ENCODE measurements at regions not wholly inside any gene's neighbourhood (a gene's known extent, or its start where the extent isn't known, plus 50 kb on each side); places are given as distances from the start of the nearest gene placed in this dataset.
"Not testable (repeated sequence)": the region's sequence is repeated elsewhere in the genome, so short reads cannot be mapped to it uniquely, and the experiment has no call there.

GRCh38 chr15:34512628-34513027, 70.8 kb downstream of the GOLGA8B start:
- no peaks in the 10 kb centered on the region for H3K9me3 ChIP-seq (ENCODE audit: insufficient read depth, low read depth, low read length)
- no peak overlapping the region for H4K8ac ChIP-seq (ENCODE audit: low read depth, low read length)
- no peak overlapping the region for H3K9ac ChIP-seq (ENCODE audit: low read length)
- peaks cover 3% of the 10 kb centered on the region for H3K79me2 ChIP-seq (ENCODE audit: control insufficient read depth, insufficient read depth, low read length, poor library complexity)
- no peak overlapping the region for H2BK120ac ChIP-seq (ENCODE audit: insufficient read depth, low read length, poor library complexity)
- H3K79me1 ChIP-seq (ENCODE audit: low read length) = no peaks in the 10 kb centered on the region
- H3K4me1 ChIP-seq (ENCODE audit: control insufficient read depth in 1 of 2, insufficient read depth in 2 of 2, low read length in 2 of 2) = peaks cover 4 to 7% of the 10 kb centered on the region in 2 experiments
- no peak overlapping the region for H3K18ac ChIP-seq (ENCODE audit: low read length)
- H3K27ac ChIP-seq (ENCODE audit: low read depth, low read length) = no peak overlapping the region
- no peak overlapping the region for H3K23ac ChIP-seq (ENCODE audit: low read length)
- no peak overlapping the region for H3K4me3 ChIP-seq (ENCODE audit: low read depth, low read length)
- no peak overlapping the region for H4K91ac ChIP-seq (ENCODE audit: low read depth, low read length)
- H3K27me3 ChIP-seq (ENCODE audit: insufficient read depth, low read length) = peaks cover 25% of the 10 kb centered on the region
- no peak for DNase-seq
- no peak overlapping the region for H4K12ac ChIP-seq (ENCODE audit: low read depth, low read length)
- H3K36me3 ChIP-seq (ENCODE audit: control insufficient read depth in 1 of 2, insufficient read depth in 2 of 2, low read length in 2 of 2) = no peaks in the 10 kb centered on the region
- no peak overlapping the region for H2AFZ ChIP-seq (ENCODE audit: insufficient read depth, low read length, poor library complexity)
- H3K14ac ChIP-seq (ENCODE audit: low read length) = no peak overlapping the region
- no CpG with 5 or more reads among the region's 4 CpGs for WGBS (ENCODE audit: extremely low coverage, insufficient coverage, insufficient read length)
- H3K4ac ChIP-seq (ENCODE audit: low read depth, low read length) = no peak overlapping the region
- H2AK5ac ChIP-seq (ENCODE audit: low read length) = no peak overlapping the region
- no peak overlapping the region for H2BK12ac ChIP-seq (ENCODE audit: low read length)
- no peak overlapping the region for H3K4me2 ChIP-seq (ENCODE audit: low read length)
- H2BK5ac ChIP-seq (ENCODE audit: low read depth, low read length, poor library complexity) = no peak overlapping the region

- H2AK5ac ChIP-seq (ENCODE audit: low read length) = no peak overlapping the region
- no peaks in the 10 kb centered on the region for H3K79me1 ChIP-seq (ENCODE audit: low read length)
- DNase-seq = no peak
- no peak overlapping the region for H3K27ac ChIP-seq (ENCODE audit: low read depth, low read length)
- H3K23ac ChIP-seq (ENCODE audit: low read length) = no peak overlapping the region
- no peaks in the 10 kb centered on the region for H3K27me3 ChIP-seq (ENCODE audit: insufficient read depth, low read length)
- H3K4me2 ChIP-seq (ENCODE audit: low read length) = no peak overlapping the region
- H2BK120ac ChIP-seq (ENCODE audit: insufficient read depth, low read length, poor library complexity) = no peak overlapping the region
- no peak overlapping the region for H2BK5ac ChIP-seq (ENCODE audit: low read depth, low read length, poor library complexity)
- H3K4me1 ChIP-seq (ENCODE audit: control insufficient read depth in 1 of 2, insufficient read depth in 2 of 2, low read length in 2 of 2) = no peaks in the 10 kb centered on the region
- WGBS (ENCODE audit: extremely low coverage, insufficient coverage, insufficient read length) = no CpG with 5 or more reads among the region's 4 CpGs
- H3K36me3 ChIP-seq (ENCODE audit: control insufficient read depth in 1 of 2, insufficient read depth in 2 of 2, low read length in 2 of 2) = no peaks in the 10 kb centered on the region
- no peak overlapping the region for H3K9ac ChIP-seq (ENCODE audit: low read length)
- H3K79me2 ChIP-seq (ENCODE audit: control insufficient read depth, insufficient read depth, low read length, poor library complexity) = no peaks in the 10 kb centered on the region
- no peak overlapping the region for H3K4me3 ChIP-seq (ENCODE audit: low read depth, low read length)
- no peak overlapping the region for H4K8ac ChIP-seq (ENCODE audit: low read depth, low read length)
- H3K18ac ChIP-seq (ENCODE audit: low read length) = no peak overlapping the region
- H3K9me3 ChIP-seq (ENCODE audit: insufficient read depth, low read depth, low read length) = peaks cover 2% of the 10 kb centered on the region
- no peak overlapping the region for H4K12ac ChIP-seq (ENCODE audit: low read depth, low read length)
- no peak overlapping the region for H2AFZ ChIP-seq (ENCODE audit: insufficient read depth, low read length, poor library complexity)
- H3K4ac ChIP-seq (ENCODE audit: low read depth, low read length) = no peak overlapping the region
- no peak overlapping the region for H2BK12ac ChIP-seq (ENCODE audit: low read length)
- no peak overlapping the region for H4K91ac ChIP-seq (ENCODE audit: low read depth, low read length)
- no peak overlapping the region for H3K14ac ChIP-seq (ENCODE audit: low read length)
These were observed 63.5 kb upstream of the GOLGA8A start for GRCh38 chr15:34501131-34501530.

- no peak overlapping the region for H2BK5ac ChIP-seq (ENCODE audit: low read depth, low read length, poor library complexity)
- H3K4me2 ChIP-seq (ENCODE audit: low read length) = no peak overlapping the region
- H3K79me2 ChIP-seq (ENCODE audit: control insufficient read depth, insufficient read depth, low read length, poor library complexity) = no peaks in the 10 kb centered on the region
- no peak overlapping the region for H4K91ac ChIP-seq (ENCODE audit: low read depth, low read length)
- no peak overlapping the region for H2AFZ ChIP-seq (ENCODE audit: insufficient read depth, low read length, poor library complexity)
- no peak for DNase-seq
- H3K27ac ChIP-seq (ENCODE audit: low read depth, low read length) = no peak overlapping the region
- no peak overlapping the region for H2AK5ac ChIP-seq (ENCODE audit: low read length)
- no peak overlapping the region for H2BK120ac ChIP-seq (ENCODE audit: insufficient read depth, low read length, poor library complexity)
- H3K14ac ChIP-seq (ENCODE audit: low read length) = no peak overlapping the region
- no peaks in the 10 kb centered on the region for H3K79me1 ChIP-seq (ENCODE audit: low read length)
- H3K9me3 ChIP-seq (ENCODE audit: insufficient read depth, low read depth, low read length) = peaks cover 14% of the 10 kb centered on the region
- no peak overlapping the region for H4K12ac ChIP-seq (ENCODE audit: low read depth, low read length)
- H3K4ac ChIP-seq (ENCODE audit: low read depth, low read length) = no peak overlapping the region
- peaks cover 2 to 7% of the 10 kb centered on the region in 2 experiments for H3K4me1 ChIP-seq (ENCODE audit: control insufficient read depth in 1 of 2, insufficient read depth in 2 of 2, low read length in 2 of 2)
- no peak overlapping the region for H3K4me3 ChIP-seq (ENCODE audit: low read depth, low read length)
- H3K23ac ChIP-seq (ENCODE audit: low read length) = no peak overlapping the region
- H3K36me3 ChIP-seq (ENCODE audit: control insufficient read depth in 1 of 2, insufficient read depth in 2 of 2, low read length in 2 of 2) = no peaks in the 10 kb centered on the region
- H3K18ac ChIP-seq (ENCODE audit: low read length) = no peak overlapping the region
- H4K8ac ChIP-seq (ENCODE audit: low read depth, low read length) = no peak overlapping the region
- H2BK12ac ChIP-seq (ENCODE audit: low read length) = no peak overlapping the region
- WGBS (ENCODE audit: extremely low coverage, insufficient coverage, insufficient read length) = no CpG with 5 or more reads among the region's 30 CpGs
- H3K9ac ChIP-seq (ENCODE audit: low read length) = no peak overlapping the region
- H3K27me3 ChIP-seq (ENCODE audit: insufficient read depth, low read length) = peaks cover 23% of the 10 kb centered on the region
These were observed 58.8 kb upstream of the GOLGA8A start for GRCh38 chr15:34496207-34496995.

- not testable (repeated sequence) for H4K12ac ChIP-seq (ENCODE audit: low read depth, low read length)
- no CpG with 5 or more reads among the region's 26 CpGs for WGBS (ENCODE audit: extremely low coverage, insufficient coverage, insufficient read length)
These were observed 58.1 kb upstream of the GOLGA8A start for GRCh38 chr15:34495707-34496106.

More at GRCh38 chr15:34495707-34496106, 58.1 kb upstream of the GOLGA8A start:
- H3K79me2 ChIP-seq (ENCODE audit: control insufficient read depth, insufficient read depth, low read length, poor library complexity); H3K4me1 ChIP-seq (ENCODE audit: control insufficient read depth in 1 of 2, insufficient read depth in 2 of 2, low read length in 2 of 2); H2AK5ac ChIP-seq (ENCODE audit: low read length); H3K4ac ChIP-seq (ENCODE audit: low read depth, low read length); H4K91ac ChIP-seq (ENCODE audit: low read depth, low read length); H3K79me1 ChIP-seq (ENCODE audit: low read length); H2BK5ac ChIP-seq (ENCODE audit: low read depth, low read length, poor library complexity); H3K9ac ChIP-seq (ENCODE audit: low read length); DNase-seq; H3K14ac ChIP-seq (ENCODE audit: low read length); H3K27ac ChIP-seq (ENCODE audit: low read depth, low read length); H4K8ac ChIP-seq (ENCODE audit: low read depth, low read length); H3K4me2 ChIP-seq (ENCODE audit: low read length); H3K4me3 ChIP-seq (ENCODE audit: low read depth, low read length); H3K23ac ChIP-seq (ENCODE audit: low read length); H3K36me3 ChIP-seq (ENCODE audit: control insufficient read depth in 1 of 2, insufficient read depth in 2 of 2, low read length in 2 of 2); H2AFZ ChIP-seq (ENCODE audit: insufficient read depth, low read length, poor library complexity); H2BK12ac ChIP-seq (ENCODE audit: low read length); H3K18ac ChIP-seq (ENCODE audit: low read length); H2BK120ac ChIP-seq (ENCODE audit: insufficient read depth, low read length, poor library complexity): not testable (repeated sequence)
- Histone ChIP-seq H3K9me3 (ENCODE audit: insufficient read depth, low read depth, low read length) (peaks cover 14% of the 10 kb centered on the region), H3K27me3 (ENCODE audit: insufficient read depth, low read length) (peaks cover 26% of the 10 kb centered on the region)
